ENCODE measurements at regions not wholly inside any gene's neighbourhood (a gene's known extent, or its start where the extent isn't known, plus 50 kb on each side); places are given as distances from the start of the nearest gene placed in this dataset.

- Histone ChIP-seq H3K4me3 (no peak overlapping the region), H3K4me1 (replicated peaks in 1 of 2) (peaks cover 3 to 5% of the 10 kb centered on the region in 2 donors), H3K27ac (no peak overlapping the region)
- WGBS, 10 experiments: 0 to 100% (median 72%) methylated on average over 1 to 2 of the region's 2 CpGs; no CpG with 5 or more reads in 3 of the 10 experiments
- ATAC-seq (replicated peaks in 6 of 8): no peak
- in situ Hi-C loops (cut with MboI; ENCODE audit: low pct_unique_long_range_greater_than_20kb in 2 of 9, low sequenced_read_pairs in 9 of 9, unreplicated experiment in 9 of 9): no loop called here
Observed at GRCh38 chr3:181971424-181971823, 259.7 kb downstream of the SOX2 start.

- H3K4me1 ChIP-seq (replicated peaks in 1 of 2): no peaks in the 10 kb centered on the region
- 9 to 100% (median 86%) methylated on average over 2 of the region's 2 CpGs; no CpG with 5 or more reads in 3 of the 10 experiments for WGBS, 10 experiments
- no peak overlapping the region for H3K27ac ChIP-seq
- no peak overlapping the region for H3K4me3 ChIP-seq
- ATAC-seq (replicated peaks in 6 of 8): no peak
- in situ Hi-C loops (cut with MboI; ENCODE audit: low pct_unique_long_range_greater_than_20kb in 2 of 9, low sequenced_read_pairs in 9 of 9, unreplicated experiment in 9 of 9): no loop called here
Observed at GRCh38 chr3:181974198-181974597, 262.5 kb downstream of the SOX2 start.

- in situ Hi-C loops (cut with MboI; ENCODE audit: low pct_unique_long_range_greater_than_20kb in 2 of 9, low sequenced_read_pairs in 9 of 9, unreplicated experiment in 9 of 9): no loop called here
- H3K4me1 ChIP-seq (replicated peaks in 1 of 2): no peaks in the 10 kb centered on the region
- no peak overlapping the region for H3K4me3 ChIP-seq
- WGBS, 10 experiments: 0 to 100% (median 69%) methylated on average over 1 of the region's 1 CpG; no CpG with 5 or more reads in 2 of the 10 experiments
- ATAC-seq (replicated peaks in 6 of 8): no peak
- no peak overlapping the region for H3K27ac ChIP-seq
Observed at GRCh38 chr3:181976526-181976925, 264.8 kb downstream of the SOX2 start.

GRCh38 chr3:181985386-181985785 lies 273.7 kb downstream of the SOX2 start:
- WGBS, 10 experiments: 6 to 100% (median 71%) methylated on average over 1 to 2 of the region's 2 CpGs; no CpG with 5 or more reads in 1 of the 10 experiments
- H3K4me1 ChIP-seq (replicated peaks in 1 of 2): peaks cover 0 to 3% of the 10 kb centered on the region in 2 donors
- H3K27ac ChIP-seq: no peak overlapping the region
- no peak for ATAC-seq (replicated peaks in 6 of 8)
- no peak overlapping the region for H3K4me3 ChIP-seq
- in situ Hi-C loops (cut with MboI; ENCODE audit: low pct_unique_long_range_greater_than_20kb in 2 of 9, low sequenced_read_pairs in 9 of 9, unreplicated experiment in 9 of 9): no loop called here

GRCh38 chr3:181987736-181988135 lies 276.0 kb downstream of the SOX2 start:
- WGBS, 10 experiments: 9 to 81% (median 74%) methylated on average over 1 to 4 of the region's 4 CpGs; no CpG with 5 or more reads in 1 of the 10 experiments
- peaks cover 0 to 3% of the 10 kb centered on the region in 2 donors for H3K4me1 ChIP-seq (replicated peaks in 1 of 2)
- in situ Hi-C loops (cut with MboI; ENCODE audit: low pct_unique_long_range_greater_than_20kb in 2 of 9, low sequenced_read_pairs in 9 of 9, unreplicated experiment in 9 of 9): no loop called here
- H3K27ac ChIP-seq: no peak overlapping the region
- no peak overlapping the region for H3K4me3 ChIP-seq
- peak in 3 of 8 experiments; percentile 45 to 87 (median 85) for ATAC-seq (replicated peaks in 6 of 8)

- H3K4me1 ChIP-seq (replicated peaks in 1 of 2): peaks cover 6 to 10% of the 10 kb centered on the region in 2 donors
- WGBS, 10 experiments: 0 to 100% (median 50%) methylated on average over 1 to 4 of the region's 4 CpGs; no CpG with 5 or more reads in 2 of the 10 experiments
- in situ Hi-C loops (cut with MboI; ENCODE audit: low pct_unique_long_range_greater_than_20kb in 2 of 9, low sequenced_read_pairs in 9 of 9, unreplicated experiment in 9 of 9): no loop called here
- H3K27ac ChIP-seq: no peak overlapping the region
- no peak for ATAC-seq (replicated peaks in 6 of 8)
- H3K4me3 ChIP-seq: no peak overlapping the region
Observed at GRCh38 chr3:181998828-181999227, 287.1 kb downstream of the SOX2 start.

- H3K4me3 ChIP-seq: no peak overlapping the region
- peaks cover 6 to 10% of the 10 kb centered on the region in 2 donors for H3K4me1 ChIP-seq (replicated peaks in 1 of 2)
- WGBS, 10 experiments: 1 to 100% (median 88%) methylated on average over 1 to 6 of the region's 6 CpGs
- in situ Hi-C loops (cut with MboI; ENCODE audit: low pct_unique_long_range_greater_than_20kb in 2 of 9, low sequenced_read_pairs in 9 of 9, unreplicated experiment in 9 of 9): no loop called here
- ATAC-seq (replicated peaks in 6 of 8): no peak
- H3K27ac ChIP-seq: no peak overlapping the region
Observed at GRCh38 chr3:181999314-181999713, 287.6 kb downstream of the SOX2 start.

- ATAC-seq (replicated peaks in 6 of 8): peak in 5 of 8 experiments; percentile 43 to 76 (median 60)
- 0 to 57% (median 43%) methylated on average over 1 to 3 of the region's 5 CpGs; no CpG with 5 or more reads in 3 of the 10 experiments for WGBS, 10 experiments
- H3K4me3 ChIP-seq: no peak overlapping the region
- in situ Hi-C loops (cut with MboI; ENCODE audit: low pct_unique_long_range_greater_than_20kb in 2 of 9, low sequenced_read_pairs in 9 of 9, unreplicated experiment in 9 of 9): no loop called here
- no peak overlapping the region for H3K27ac ChIP-seq
- peaks cover 6 to 10% of the 10 kb centered on the region in 2 donors for H3K4me1 ChIP-seq (replicated peaks in 1 of 2)
Observed at GRCh38 chr3:182000447-182000846, 288.7 kb downstream of the SOX2 start.

- no peak overlapping the region for H3K4me3 ChIP-seq
- H3K4me1 ChIP-seq (replicated peaks in 1 of 2): peaks cover 4 to 14% of the 10 kb centered on the region in 2 donors
- in situ Hi-C loops (cut with MboI; ENCODE audit: low pct_unique_long_range_greater_than_20kb in 2 of 9, low sequenced_read_pairs in 9 of 9, unreplicated experiment in 9 of 9): no loop called here
- no peak for ATAC-seq (replicated peaks in 6 of 8)
- 0 to 100% (median 96%) methylated on average over 3 of the region's 3 CpGs; no CpG with 5 or more reads in 5 of the 10 experiments for WGBS, 10 experiments
- H3K27ac ChIP-seq: no peak overlapping the region
Observed at GRCh38 chr3:182005219-182005618, 293.5 kb downstream of the SOX2 start.

- 0 to 90% (median 45%) methylated on average over 2 to 5 of the region's 5 CpGs; no CpG with 5 or more reads in 2 of the 10 experiments for WGBS, 10 experiments
- no peak for ATAC-seq (replicated peaks in 6 of 8)
- no peak overlapping the region for H3K27ac ChIP-seq
- H3K4me1 ChIP-seq (replicated peaks in 1 of 2): peaks cover 0 to 10% of the 10 kb centered on the region in 2 donors
- H3K4me3 ChIP-seq: no peak overlapping the region
- in situ Hi-C loops (cut with MboI; ENCODE audit: low pct_unique_long_range_greater_than_20kb in 2 of 9, low sequenced_read_pairs in 9 of 9, unreplicated experiment in 9 of 9): no loop called here
Observed at GRCh38 chr3:182005701-182006100, 294.0 kb downstream of the SOX2 start.

- WGBS, 10 experiments: 0 to 60% (median 40%) methylated on average over 1 to 4 of the region's 4 CpGs
- no peak overlapping the region for H3K27ac ChIP-seq
Observed at GRCh38 chr3:182006431-182006830, 294.7 kb downstream of the SOX2 start.

GRCh38 chr3:182007441-182007840 lies 295.7 kb downstream of the SOX2 start:
- peak in 1 of 8 experiments; percentile 17 for ATAC-seq (replicated peaks in 6 of 8)
- H3K4me1 ChIP-seq (replicated peaks in 1 of 2): peaks cover 0 to 6% of the 10 kb centered on the region in 2 donors
- in situ Hi-C loops (cut with MboI; ENCODE audit: low pct_unique_long_range_greater_than_20kb in 2 of 9, low sequenced_read_pairs in 9 of 9, unreplicated experiment in 9 of 9): no loop called here
- H3K4me3 ChIP-seq: no peak overlapping the region
- WGBS, 10 experiments: 0 to 100% (median 84%) methylated on average over 1 to 5 of the region's 5 CpGs; no CpG with 5 or more reads in 1 of the 10 experiments
- no peak overlapping the region for H3K27ac ChIP-seq

More at GRCh38 chr3:182006431-182006830, 294.7 kb downstream of the SOX2 start:
- in situ Hi-C loops (cut with MboI; ENCODE audit: low pct_unique_long_range_greater_than_20kb in 2 of 9, low sequenced_read_pairs in 9 of 9, unreplicated experiment in 9 of 9): no loop called here
- no peak overlapping the region for H3K4me3 ChIP-seq
- peak in 5 of 8 experiments; percentile 19 to 57 (median 33) for ATAC-seq (replicated peaks in 6 of 8)
- H3K4me1 ChIP-seq (replicated peaks in 1 of 2): peaks cover 0 to 6% of the 10 kb centered on the region in 2 donors

- WGBS, 10 experiments: 0 to 100% (median 92%) methylated on average over 1 to 2 of the region's 2 CpGs; no CpG with 5 or more reads in 1 of the 10 experiments
- ATAC-seq (replicated peaks in 6 of 8): no peak
- no peak overlapping the region for H3K4me3 ChIP-seq
- H3K4me1 ChIP-seq (replicated peaks in 1 of 2): no peaks in the 10 kb centered on the region
- no peak overlapping the region for H3K27ac ChIP-seq
- in situ Hi-C loops (cut with MboI; ENCODE audit: low pct_unique_long_range_greater_than_20kb in 2 of 9, low sequenced_read_pairs in 9 of 9, unreplicated experiment in 9 of 9): no loop called here
Observed at GRCh38 chr3:182018361-182018760, 306.6 kb downstream of the SOX2 start.

GRCh38 chr3:182019926-182020325 lies 308.2 kb downstream of the SOX2 start:
- no peak for ATAC-seq (replicated peaks in 6 of 8)
- 0 to 100% (median 80%) methylated on average over 1 of the region's 1 CpG; no CpG with 5 or more reads in 1 of the 10 experiments for WGBS, 10 experiments
- in situ Hi-C loops (cut with MboI; ENCODE audit: low pct_unique_long_range_greater_than_20kb in 2 of 9, low sequenced_read_pairs in 9 of 9, unreplicated experiment in 9 of 9): no loop called here
- Histone ChIP-seq H3K4me3 (no peak overlapping the region), H3K27ac (no peak overlapping the region), H3K4me1 (replicated peaks in 1 of 2) (no peaks in the 10 kb centered on the region)

Data from motor neuron (in vitro differentiated cells).